Natural killer cell (primary cell): ENCODE measurements at regions not wholly inside any gene's neighbourhood (a gene's known extent, or its start where the extent isn't known, plus 50 kb on each side); places are given as distances from the start of the nearest gene placed in this dataset.

Source experiments
- ATAC-seq, 3 donors: fragments of 150-1000 bp in 2 of 3; fragments of 200-7000 bp in 1 of 3; cut with Tn5 transposase; 1 replicate in 1 of 3; 2 replicates in 2 of 3; pipeline ENCODE4 v1.10.0; 2021; ENCODE audit warnings: mild to moderate bottlenecking in 2 of 3, moderate library complexity in 2 of 3
- DNase-seq, 2 donors: peaks; one replicate each; pipeline versions ENCODE4 v3.0.0 to v3.0.0-alpha.2; 2013 to 2021; ENCODE audit warnings: mixed read lengths in 1 of 2
- H3K27ac ChIP-seq: one replicate; pipeline ENCODE4 v1.5.1; 2013; ENCODE audit warnings: mild to moderate bottlenecking, low read length
- H3K27me3 ChIP-seq: one replicate; pipeline ENCODE4 v1.6.1; 2013; ENCODE audit warnings: low read length; ENCODE audit not compliant: control insufficient read depth, insufficient read depth
- H3K36me3 ChIP-seq: one replicate; pipeline ENCODE4 v1.6.1; 2013; ENCODE audit warnings: low read length; ENCODE audit not compliant: control insufficient read depth, insufficient read depth
- H3K4me1 ChIP-seq: one replicate; pipeline ENCODE4 v1.6.1; 2013; ENCODE audit warnings: low read length; ENCODE audit not compliant: control insufficient read depth, insufficient read depth
- H3K4me3 ChIP-seq: one replicate; pipeline ENCODE4 v1.5.1; 2013; ENCODE audit warnings: low read length
- H3K9me3 ChIP-seq: one replicate; pipeline ENCODE4 v1.6.1; 2013; ENCODE audit warnings: low read length; ENCODE audit not compliant: control insufficient read depth, insufficient read depth
- H3K27ac Mint-ChIP-seq, 2 donors: one replicate each; pipeline ENCODE4 v1.8.0; 2022; ENCODE audit warnings: mild to moderate bottlenecking in 2 of 2, mixed read lengths in 2 of 2, moderate library complexity in 1 of 2
- H3K27me3 Mint-ChIP-seq, 2 donors: one replicate each; pipeline ENCODE4 v1.8.0; 2022; ENCODE audit warnings: low read depth in 2 of 2, mixed read lengths in 2 of 2
- H3K36me3 Mint-ChIP-seq: one replicate; pipeline ENCODE4 v1.8.0; 2022; ENCODE audit warnings: mixed read lengths
- H3K4me1 Mint-ChIP-seq, 2 donors: one replicate each; pipeline ENCODE4 v1.8.0; 2022; ENCODE audit warnings: mixed read lengths in 2 of 2
- H3K4me3 Mint-ChIP-seq: one replicate; pipeline ENCODE4 v1.8.0; 2022; ENCODE audit warnings: mild to moderate bottlenecking, moderate library complexity, mixed read lengths
- H3K9me3 Mint-ChIP-seq, 2 donors: one replicate each; pipeline ENCODE4 v1.8.0; 2022; ENCODE audit warnings: mixed read lengths in 2 of 2
- CTCF ChIP-seq: fragments of 200-600 bp; IDR thresholded peaks from one replicate; pipeline ENCODE4 v1.8.0; 2022; ENCODE audit warnings: antibody characterized with exemption
- WGBS: methylation state at CpG from one replicate; pipeline ENCODE4 v1.1.7; 2013; ENCODE audit warnings: missing lambda C conversion rate; ENCODE audit not compliant: insufficient coverage; 5-methylcytosine and 5-hydroxymethylcytosine counted together
- intact Hi-C: fragments of 100-400 bp; cut with micrococcal nuclease; formaldehyde crosslinking; loops from one replicate; pipeline ENCODE4 v1.14.2; 2022

DNA sequence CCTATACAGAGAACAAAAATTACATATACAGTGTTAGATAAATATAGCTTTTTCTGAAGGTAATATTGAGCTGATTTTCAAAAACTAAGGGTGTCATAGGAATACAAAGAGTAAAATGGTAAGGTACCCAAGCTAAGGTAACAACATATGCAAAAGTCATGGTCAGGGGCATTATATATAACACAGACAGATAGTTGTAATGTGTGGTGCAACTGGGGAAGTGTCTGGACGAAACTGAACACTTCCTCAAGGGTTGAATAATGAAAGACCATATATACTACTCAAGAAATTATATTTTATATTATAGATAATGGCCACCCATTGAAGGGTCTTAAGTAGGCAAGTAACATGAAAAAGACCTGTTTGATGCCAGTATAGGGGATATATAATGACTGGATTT lies 262.1 kb upstream of the CXXC4 start:
- no peaks in the 10 kb centered on the region for H3K36me3 Mint-ChIP-seq

DNA sequence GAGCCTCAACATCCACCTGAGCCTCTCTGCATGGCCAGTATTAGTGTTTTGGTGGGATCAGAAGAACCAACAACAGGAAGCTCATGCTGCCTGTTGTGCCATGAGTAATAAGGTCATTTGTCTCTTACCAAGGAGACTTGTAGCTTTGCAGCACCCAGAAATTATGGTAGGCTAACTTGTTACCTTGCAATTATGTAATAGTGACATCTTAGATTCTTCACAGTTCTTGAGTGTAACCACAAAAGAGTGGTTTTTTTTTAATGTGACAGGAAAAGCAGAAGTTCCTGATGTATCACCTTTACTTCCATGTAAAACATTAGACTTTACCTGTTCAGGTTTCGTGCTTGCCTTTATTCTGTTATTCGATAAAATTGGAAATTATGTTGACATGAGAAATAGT lies 263.9 kb upstream of the CXXC4 start:
- WGBS = no CpG with 5 or more reads among the region's 2 CpGs
- no peak for ATAC-seq
- Mint-ChIP-seq H3K36me3 (no peaks in the 10 kb centered on the region), H3K4me1 (no peaks in the 10 kb centered on the region), H3K9me3 (no peaks in the 10 kb centered on the region), H3K27me3 (peaks cover 4 to 8% of the 10 kb centered on the region in 2 donors), H3K27ac (no peak overlapping the region), H3K4me3 (no peak overlapping the region)
- H3K4me1 ChIP-seq = no peaks in the 10 kb centered on the region
- H3K36me3 ChIP-seq = no peaks in the 10 kb centered on the region
- H3K9me3 ChIP-seq = no peaks in the 10 kb centered on the region
- no peak overlapping the region for H3K27ac ChIP-seq
- no peaks in the 10 kb centered on the region for H3K27me3 ChIP-seq
- intact Hi-C loops = no loop called here
- TF ChIP-seq CTCF = no peak
- H3K4me3 ChIP-seq = no peak overlapping the region
- no peak for DNase-seq

More for the DNA sequence above, 262.1 kb upstream of the CXXC4 start:
- Mint-ChIP-seq H3K27me3 (no peaks in the 10 kb centered on the region), H3K4me1 (peaks cover 10% of the 10 kb centered on the region in 2 donors), H3K27ac (no peak overlapping the region), H3K4me3 (no peak overlapping the region), H3K9me3 (no peaks in the 10 kb centered on the region)
- Histone ChIP-seq H3K27me3 (no peaks in the 10 kb centered on the region), H3K36me3 (no peaks in the 10 kb centered on the region), H3K9me3 (no peaks in the 10 kb centered on the region), H3K4me1 (no peaks in the 10 kb centered on the region), H3K4me3 (no peak overlapping the region), H3K27ac (no peak overlapping the region)
- intact Hi-C loops = no loop called here
- ATAC-seq (no peak), DNase-seq (no peak)
- no peak for TF ChIP-seq CTCF
- no CpG with 5 or more reads among the region's 1 CpG for WGBS

GRCh38 chr4:104763554-104764222 lies 269.0 kb upstream of the CXXC4 start:
- no peak for TF ChIP-seq CTCF
- no peaks in the 10 kb centered on the region for H3K4me1 ChIP-seq
- no peaks in the 10 kb centered on the region for H3K36me3 ChIP-seq
- no peaks in the 10 kb centered on the region for H3K36me3 Mint-ChIP-seq
- WGBS = 79% methylated on average over 5 of the region's 5 CpGs
- no peak overlapping the region for H3K27ac Mint-ChIP-seq
- H3K27me3 ChIP-seq = no peaks in the 10 kb centered on the region
- intact Hi-C loops = no loop called here
- no peaks in the 10 kb centered on the region for H3K9me3 ChIP-seq
- H3K4me1 Mint-ChIP-seq = no peaks in the 10 kb centered on the region
- H3K27me3 Mint-ChIP-seq = peaks cover 4 to 8% of the 10 kb centered on the region in 2 donors
- ATAC-seq = no peak
- no peak for DNase-seq
- no peak overlapping the region for H3K4me3 Mint-ChIP-seq
- H3K9me3 Mint-ChIP-seq = no peaks in the 10 kb centered on the region
- no peak overlapping the region for H3K27ac ChIP-seq
- no peak overlapping the region for H3K4me3 ChIP-seq

DNA sequence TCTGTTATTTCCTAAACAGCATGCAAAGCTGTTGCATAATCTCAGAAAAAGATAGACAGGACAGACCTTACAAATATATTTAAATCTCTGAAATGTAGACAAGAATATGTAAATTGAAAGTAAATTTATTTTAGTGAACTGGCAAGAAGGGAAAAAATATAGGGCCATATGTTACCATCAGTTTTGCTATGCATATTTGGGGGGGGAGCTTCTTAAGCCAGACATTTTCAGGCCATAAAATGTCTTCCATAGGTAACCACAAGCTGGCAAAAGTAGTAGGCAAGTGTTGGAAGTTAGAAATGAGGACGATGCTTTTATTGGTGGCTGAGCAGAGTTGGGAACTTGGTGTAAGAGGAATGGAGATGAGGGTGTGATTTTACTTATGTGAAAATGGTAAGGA lies 272.0 kb upstream of the CXXC4 start:
- intact Hi-C loops = no loop called here
- Mint-ChIP-seq H3K27me3 (peaks cover 4 to 8% of the 10 kb centered on the region in 2 donors), H3K4me1 (no peaks in the 10 kb centered on the region), H3K4me3 (no peak overlapping the region), H3K27ac (no peak overlapping the region), H3K9me3 (no peaks in the 10 kb centered on the region), H3K36me3 (no peaks in the 10 kb centered on the region)
- no peaks in the 10 kb centered on the region for H3K4me1 ChIP-seq
- no peaks in the 10 kb centered on the region for H3K36me3 ChIP-seq
- ATAC-seq (no peak), DNase-seq (no peak)
- no peaks in the 10 kb centered on the region for H3K27me3 ChIP-seq
- H3K27ac ChIP-seq = no peak overlapping the region
- H3K4me3 ChIP-seq = no peak overlapping the region
- no peak for TF ChIP-seq CTCF
- 95% methylated on average over 1 of the region's 1 CpG for WGBS
- H3K9me3 ChIP-seq = no peaks in the 10 kb centered on the region
